GM12878 (cell line): ENCODE measurements at regions not wholly inside any gene's neighbourhood (a gene's known extent, or its start where the extent isn't known, plus 50 kb on each side); places are given as distances from the start of the nearest gene placed in this dataset.

Experiments used
- ATAC-seq: fragments of 200-7000 bp; cut with Tn5 transposase; 3 replicates; pipeline ENCODE4 v1.9.1; 2020; ENCODE audit warnings: mild to moderate bottlenecking, moderate library complexity
- BruUV-seq: library from RNA; stranded (reverse); fragments of 400-500 nt; replicated peaks from 2 replicates; lab custom pipeline; 2021; lab: Mats Ljungman, UMichigan
- CTCF ChIA-PET: fragments of 300-600 bp; sonication (Branson Sonifier 250); formaldehyde crosslinking; extraction: SDS; loops from one replicate; lab custom pipeline; 2021; ENCODE audit warnings: inconsistent platforms; lab: Yijun Ruan, JAX
- POLR2A ChIA-PET: fragments of 350-600 bp; formaldehyde crosslinking; extraction: SDS; loops from one replicate; lab custom pipeline; 2021; ENCODE audit warnings: inconsistent platforms; lab: Charles Lee
- RAD21 ChIA-PET: fragments of 300-600 bp; sonication (Branson Sonifier 250); formaldehyde crosslinking; loops from one replicate; lab custom pipeline; 2023; ENCODE audit warnings: antibody characterized with exemption; ENCODE audit not compliant: unreplicated experiment; lab: Charles Lee
- SMC1A ChIA-PET: fragments of 300-600 bp; sonication (Branson Sonifier 250); formaldehyde crosslinking; loops from one replicate; lab custom pipeline; 2023; ENCODE audit not compliant: unreplicated experiment, uncharacterized antibody; lab: Charles Lee
- DNase-seq: peaks from one replicate; pipeline ENCODE4 v3.0.0-alpha.2; 2011; ENCODE audit warnings: low read depth, low spot score
- FAIRE-seq: peaks from 3 replicates; lab custom pipeline; 2011; peaks lifted over from hg19 to GRCh38; lab: Jason Lieb, UNC
- H2AFZ ChIP-seq: 2 replicates; pipeline ENCODE4 v1.6.0; 2011; ENCODE audit warnings: low read depth, low read length, control low read depth; ENCODE audit not compliant: control insufficient read depth
- H3K27ac ChIP-seq: 2 replicates; pipeline ENCODE4 v1.5.1; 2011; ENCODE audit warnings: control low read depth; ENCODE audit not compliant: control insufficient read depth, insufficient read depth
- H3K27me3 ChIP-seq, 2 experiments: replicated peaks in 1 of 2; 2 replicates each; pipeline versions ENCODE4 v1.6.0 to v1.6.1; 2011; ENCODE audit warnings: low read length in 1 of 2; ENCODE audit not compliant: control insufficient read depth in 2 of 2, insufficient read depth in 2 of 2
- H3K36me3 ChIP-seq, 2 experiments: 2 replicates each; pipeline ENCODE4 v1.5.1; 2011; ENCODE audit warnings: low read length in 1 of 2; ENCODE audit not compliant: control insufficient read depth in 2 of 2, insufficient read depth in 2 of 2
- H3K4me1 ChIP-seq: 2 replicates; pipeline ENCODE4 v1.6.1; 2011; ENCODE audit warnings: mild to moderate bottlenecking, low read length, moderate library complexity, mixed read lengths; ENCODE audit not compliant: control insufficient read depth, insufficient read depth
- H3K4me2 ChIP-seq: 2 replicates; pipeline ENCODE4 v1.6.0; 2011; ENCODE audit warnings: control low read depth; ENCODE audit not compliant: control insufficient read depth, insufficient read depth
- H3K4me3 ChIP-seq: fragments of 200-600 bp; sonication (generic); 2 replicates; pipeline ENCODE4 v1.5.1; 2016
- H3K79me2 ChIP-seq: 2 replicates; pipeline ENCODE4 v1.6.0; 2011; ENCODE audit warnings: low read length; ENCODE audit not compliant: control insufficient read depth, insufficient read depth
- H3K9ac ChIP-seq: 2 replicates; pipeline ENCODE4 v1.8.0; 2011; ENCODE audit warnings: low read length, control low read depth, mixed read lengths; ENCODE audit not compliant: control insufficient read depth, insufficient read depth
- H3K9me3 ChIP-seq: replicated peaks from 3 replicates; pipeline ENCODE4 v1.5.1; 2011; ENCODE audit warnings: mild to moderate bottlenecking, low read length; ENCODE audit not compliant: control insufficient read depth, insufficient read depth
- H4K20me1 ChIP-seq: 2 replicates; pipeline ENCODE4 v1.6.0; 2011; ENCODE audit not compliant: control insufficient read depth, insufficient read depth
- CEBPB ChIP-seq, 2 experiments: fragments of 150-350 bp in 1 of 2; IDR thresholded peaks; 2 replicates each; pipeline ENCODE4 v1.6.1; 2012 to 2014; ENCODE audit warnings: low read depth in 2 of 2, low read length in 2 of 2, borderline replicate concordance in 1 of 2, inconsistent platforms in 1 of 2
- IRF4 ChIP-seq: IDR thresholded peaks from 2 replicates; pipeline ENCODE4 v1.6.1; 2011; ENCODE audit warnings: low read depth, low read length
- NKRF ChIP-seq: fragments of 450-650 bp; conservative IDR thresholded peaks from 2 replicates; pipeline ENCODE4 v1.6.1; 2017; ENCODE audit warnings: mild to moderate bottlenecking, moderate library complexity
- POLR2AphosphoS2 ChIP-seq: IDR thresholded peaks from 2 replicates; pipeline ENCODE4 v1.6.1; 2011; ENCODE audit warnings: low read depth, mild to moderate bottlenecking, low read length, improper control_type of control experiment, moderate library complexity
- SRF ChIP-seq, 2 experiments: IDR thresholded peaks; 2 replicates each; pipeline ENCODE4 v1.6.1; 2011; ENCODE audit warnings: low read depth in 2 of 2, low read length in 2 of 2, mild to moderate bottlenecking in 1 of 2, moderate library complexity in 1 of 2
- ZBTB40 ChIP-seq: fragments of 450-650 bp; IDR thresholded peaks from 2 replicates; pipeline ENCODE4 v1.6.1; 2016; ENCODE audit warnings: mild to moderate bottlenecking, moderate library complexity, borderline replicate concordance
- WGBS: methylation state at CpG from one replicate; pipeline ENCODE4 v1.1.6; 2016; ENCODE audit warnings: low lambda C conversion rate; ENCODE audit not compliant: insufficient replicate concordance, insufficient coverage; ENCODE audit errors: missing lambda C conversion rate; 5-methylcytosine and 5-hydroxymethylcytosine counted together
- in situ Hi-C: fragments of 300-500 bp; cut with MboI; formaldehyde crosslinking; loops from 9 replicates; pipeline ENCODE4 v1.14.3; 2018; ENCODE audit warnings: mixed read lengths
- intact Hi-C: fragments of 100-400 bp; cut with micrococcal nuclease; formaldehyde crosslinking; loops from one replicate; pipeline ENCODE4 v1.14.2; 2022; ENCODE audit not compliant: unreplicated experiment

- ChIA-PET RAD21 (no interaction called here), POLR2A (no interaction called here), SMC1A (no interaction called here)
- intact Hi-C loops = no loop called here
- Histone ChIP-seq H3K27me3 (no peaks in the 10 kb centered on the region), H2AFZ (no peak overlapping the region), H3K9ac (no peak overlapping the region), H3K36me3 (no peaks in the 10 kb centered on the region)
- no peak for ATAC-seq
- 47% methylated on average over 6 of the region's 6 CpGs for WGBS
- TF ChIP-seq SRF (IDR thresholded peaks at IDR 0.05; ENCODE audit: low read depth in 2 of 2, low read length in 2 of 2) (no peak), IRF4 (no peak), ZBTB40 (no peak), POLR2AphosphoS2 (no peak), CEBPB (IDR thresholded peaks at IDR 0.05; ENCODE audit: borderline replicate concordance in 1 of 2, low read depth in 2 of 2, low read length in 2 of 2) (no peak), NKRF (no peak)
- TF ChIP-seq, all 136 proteins: peak for 0
- no peak for FAIRE-seq
- Histone ChIP-seq H3K27ac (no peak overlapping the region), H4K20me1 (no peaks in the 10 kb centered on the region), H3K4me1 (no peaks in the 10 kb centered on the region), H3K4me3 (no peak overlapping the region), H3K79me2 (no peaks in the 10 kb centered on the region), H3K9me3 (no peaks in the 10 kb centered on the region), H3K4me2 (no peak overlapping the region)
- in situ Hi-C loops = no loop called here
- DNase-seq = no peak
- CTCF ChIA-PET = no interaction called here
- BruUV-seq = no TSS peak
These were observed 52.6 kb upstream of the TMEM106B start for GRCh38 chr7:12158334-12159060.
